SH-SY5Y (cell line): ENCODE measurements at regions not wholly inside any gene's neighbourhood (a gene's known extent, or its start where the extent isn't known, plus 50 kb on each side); places are given as distances from the start of the nearest gene placed in this dataset.

Experiments
- GATA2 ChIP-seq: IDR thresholded peaks from 2 replicates; pipeline ENCODE4 v1.6.1; 2011; ENCODE audit warnings: mild to moderate bottlenecking, low read depth, low read length
- GATA3 ChIP-seq: IDR thresholded peaks from 2 replicates; pipeline ENCODE4 v1.6.1; 2011; ENCODE audit warnings: low read depth, mild to moderate bottlenecking, low read length, moderate library complexity

DNA sequence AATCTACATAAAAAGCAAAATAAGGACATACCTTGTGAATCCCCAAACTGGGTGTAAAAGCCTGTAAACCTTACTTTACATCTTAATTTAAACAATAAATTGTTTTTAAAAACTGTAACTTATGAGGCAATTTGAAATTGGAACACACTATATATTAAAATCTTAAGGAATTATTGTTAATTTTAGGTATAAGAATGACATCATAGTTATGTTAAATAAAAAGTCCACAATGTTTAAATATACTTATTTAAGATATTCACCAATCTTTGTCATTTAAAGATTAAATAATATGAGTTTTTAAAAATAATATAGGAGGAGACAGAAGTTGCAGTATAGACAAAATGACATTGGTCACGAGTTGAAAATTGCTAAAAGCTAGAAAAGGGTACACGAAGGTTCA lies 621.9 kb upstream of the POU3F2 start:
- TF ChIP-seq GATA2 (no peak), GATA3 (no peak)
